A549 (cell line): ENCODE measurements at regions not wholly inside any gene's neighbourhood (a gene's known extent, or its start where the extent isn't known, plus 50 kb on each side); places are given as distances from the start of the nearest gene placed in this dataset.

ENCODE experiments used
- CBX8 ChIP-seq: fragments of 200-600 bp; sonication (generic); IDR thresholded peaks from 2 replicates; pipeline ENCODE4 v1.6.1; 2016
- CTCF ChIP-seq: fragments of >200 bp; sonication (Bioruptor Twin); formaldehyde crosslinking; IDR thresholded peaks from 3 replicates; pipeline ENCODE4 v1.5.1; 2016
- EHMT2 ChIP-seq: fragments of 200-600 bp; sonication (generic); IDR thresholded peaks from 2 replicates; pipeline ENCODE4 v1.6.1; 2016; ENCODE audit warnings: antibody characterized with exemption, low read depth, mild to moderate bottlenecking, moderate library complexity
- RCOR1 ChIP-seq: fragments of 150-350 bp; IDR thresholded peaks from 2 replicates; pipeline ENCODE4 v1.6.1; 2014; ENCODE audit warnings: antibody characterized with exemption, low read length, low read depth

- TF ChIP-seq CTCF = no peak
- no peak for TF ChIP-seq EHMT2
- no peak for TF ChIP-seq CBX8
- no peak for TF ChIP-seq RCOR1
Measured at GRCh38 chr6:4487538-4487937, 288.7 kb upstream of the CDYL start.
